Parathyroid adenoma (tissue), 2 donors: ENCODE measurements at regions not wholly inside any gene's neighbourhood (a gene's known extent, or its start where the extent isn't known, plus 50 kb on each side); places are given as distances from the start of the nearest gene placed in this dataset.

Experiments
- H2AFZ ChIP-seq: fragments of 300-600 bp; sonication (generic); one replicate; pipeline ENCODE4 v1.7.0; 2017; ENCODE audit warnings: antibody characterized with exemption, mild to moderate bottlenecking
- H3K27ac ChIP-seq: fragments of 300-600 bp; sonication (generic); one replicate; pipeline ENCODE4 v1.7.0; 2017
- H3K27me3 ChIP-seq: fragments of 300-600 bp; sonication (generic); one replicate; pipeline ENCODE4 v1.7.0; 2017; ENCODE audit warnings: low read length; ENCODE audit not compliant: control insufficient read depth, insufficient read depth
- H3K36me3 ChIP-seq: fragments of 300-600 bp; sonication (generic); one replicate; pipeline ENCODE4 v1.7.0; 2017; ENCODE audit warnings: low read length; ENCODE audit not compliant: control insufficient read depth, insufficient read depth
- H3K4me1 ChIP-seq: fragments of 300-600 bp; sonication (generic); one replicate; pipeline ENCODE4 v1.7.0; 2017; ENCODE audit warnings: control low read depth
- H3K4me2 ChIP-seq: fragments of 300-600 bp; sonication (generic); one replicate; pipeline ENCODE4 v1.7.0; 2017; ENCODE audit warnings: low read length
- H3K4me3 ChIP-seq: fragments of 300-600 bp; sonication (generic); one replicate; pipeline ENCODE4 v1.7.0; 2017; ENCODE audit warnings: low read depth, low read length
- H3K79me2 ChIP-seq: fragments of 300-600 bp; sonication (generic); one replicate; pipeline ENCODE4 v1.7.0; 2017; ENCODE audit warnings: control low read depth
- H3K9ac ChIP-seq: fragments of 300-600 bp; sonication (generic); one replicate; pipeline ENCODE4 v1.7.0; 2017; ENCODE audit warnings: mild to moderate bottlenecking
- H3K9me3 ChIP-seq: fragments of 300-600 bp; sonication (generic); one replicate; pipeline ENCODE4 v1.7.0; 2017; ENCODE audit warnings: low read length; ENCODE audit not compliant: control insufficient read depth
- CTCF ChIP-seq: fragments of 300-600 bp; sonication (generic); IDR thresholded peaks from one replicate; pipeline ENCODE4 v1.7.0; 2017; ENCODE audit warnings: antibody characterized with exemption, mild to moderate bottlenecking
- donor health status: primary hyperparathyroidism.

- H3K4me2 ChIP-seq, result no peak overlapping the region
- no peaks in the 10 kb centered on the region for H3K36me3 ChIP-seq
- H2AFZ ChIP-seq, result no peak overlapping the region
- H3K9ac ChIP-seq, result no peak overlapping the region
- no peak overlapping the region for H3K27ac ChIP-seq
- no peaks in the 10 kb centered on the region for H3K4me1 ChIP-seq
- H3K27me3 ChIP-seq, result no peaks in the 10 kb centered on the region
- no peak overlapping the region for H3K4me3 ChIP-seq
- no peaks in the 10 kb centered on the region for H3K9me3 ChIP-seq
- no peaks in the 10 kb centered on the region for H3K79me2 ChIP-seq
- TF ChIP-seq CTCF, result no peak
These were observed 723.1 kb downstream of the CDH11 start for GRCh38 chr16:64398793-64399192.

- H3K9ac ChIP-seq, result no peak overlapping the region
- H3K9me3 ChIP-seq, result no peaks in the 10 kb centered on the region
- no peak for TF ChIP-seq CTCF
- H3K4me3 ChIP-seq, result no peak overlapping the region
- H3K27me3 ChIP-seq, result no peaks in the 10 kb centered on the region
- H3K27ac ChIP-seq, result no peak overlapping the region
- H2AFZ ChIP-seq, result no peak overlapping the region
- H3K4me1 ChIP-seq, result no peaks in the 10 kb centered on the region
- no peaks in the 10 kb centered on the region for H3K79me2 ChIP-seq
- H3K36me3 ChIP-seq, result no peaks in the 10 kb centered on the region
- H3K4me2 ChIP-seq, result no peak overlapping the region
These were observed 723.8 kb downstream of the CDH11 start for GRCh38 chr16:64397945-64398508.

GRCh38 chr16:64397042-64397441 is 724.8 kb downstream of the CDH11 start:
- Histone ChIP-seq H3K27me3 (no peaks in the 10 kb centered on the region), H3K27ac (no peak overlapping the region), H3K4me1 (no peaks in the 10 kb centered on the region), H3K4me3 (no peak overlapping the region), H3K9ac (no peak overlapping the region), H2AFZ (no peak overlapping the region), H3K79me2 (no peaks in the 10 kb centered on the region), H3K36me3 (no peaks in the 10 kb centered on the region), H3K4me2 (no peak overlapping the region), H3K9me3 (no peaks in the 10 kb centered on the region)
- TF ChIP-seq CTCF, result no peak

- Histone ChIP-seq H3K4me1 (no peaks in the 10 kb centered on the region), H3K4me2 (no peak overlapping the region), H3K27ac (no peak overlapping the region), H3K36me3 (no peaks in the 10 kb centered on the region), H3K9me3 (no peaks in the 10 kb centered on the region), H3K9ac (no peak overlapping the region), H2AFZ (no peak overlapping the region), H3K27me3 (no peaks in the 10 kb centered on the region), H3K4me3 (no peak overlapping the region), H3K79me2 (no peaks in the 10 kb centered on the region)
- no peak for TF ChIP-seq CTCF
These were observed 727.8 kb downstream of the CDH11 start for GRCh38 chr16:64394061-64394460.

GRCh38 chr16:64392456-64392855 is 729.4 kb downstream of the CDH11 start:
- Histone ChIP-seq H3K79me2 (no peaks in the 10 kb centered on the region), H3K27me3 (no peaks in the 10 kb centered on the region)

More at GRCh38 chr16:64392456-64392855, 729.4 kb downstream of the CDH11 start:
- H2AFZ ChIP-seq, result no peak overlapping the region
- no peaks in the 10 kb centered on the region for H3K4me1 ChIP-seq
- H3K36me3 ChIP-seq, result no peaks in the 10 kb centered on the region
- H3K9ac ChIP-seq, result no peak overlapping the region
- no peak overlapping the region for H3K4me3 ChIP-seq
- H3K4me2 ChIP-seq, result no peak overlapping the region
- no peaks in the 10 kb centered on the region for H3K9me3 ChIP-seq
- TF ChIP-seq CTCF, result no peak
- H3K27ac ChIP-seq, result no peak overlapping the region
